ENCODE measurements at regions not wholly inside any gene's neighbourhood (a gene's known extent, or its start where the extent isn't known, plus 50 kb on each side); places are given as distances from the start of the nearest gene placed in this dataset.

- TF ChIP-seq POLR2AphosphoS5 (IDR thresholded peaks at IDR 0.05; ENCODE audit: low read depth, low read length) (no peak), SPI1 (IDR thresholded peaks at IDR 0.05; ENCODE audit: low read depth, low read length) (no peak), TAF1 (IDR thresholded peaks at IDR 0.05; ENCODE audit: low read depth, low read length) (no peak), POLR2A (IDR thresholded peaks at IDR 0.05; ENCODE audit: low read depth, low read length) (no peak)
Measured at GRCh38 chr2:220476877-220477276, 849.4 kb downstream of the SLC4A3 start.
